Muscle layer of colon (tissue), 2 donors: ENCODE measurements at regions not wholly inside any gene's neighbourhood (a gene's known extent, or its start where the extent isn't known, plus 50 kb on each side); places are given as distances from the start of the nearest gene placed in this dataset.
"Not testable (repeated sequence)": the region's sequence is repeated elsewhere in the genome, so short reads cannot be mapped to it uniquely, and the experiment has no call there.

Experiments
- H3K27ac ChIP-seq: one replicate; pipeline ENCODE4 v1.7.0; 2013; ENCODE audit warnings: low read depth, mild to moderate bottlenecking, low read length, moderate library complexity
- H3K27me3 ChIP-seq, 2 donors: one replicate each; pipeline ENCODE4 v1.7.0; 2013; ENCODE audit warnings: low read length in 2 of 2, mild to moderate bottlenecking in 2 of 2; ENCODE audit not compliant: insufficient read depth in 2 of 2, control insufficient read depth in 1 of 2
- H3K36me3 ChIP-seq: one replicate; pipeline ENCODE4 v1.7.0; 2013; ENCODE audit warnings: mild to moderate bottlenecking, low read length; ENCODE audit not compliant: insufficient read depth
- H3K4me1 ChIP-seq: one replicate; pipeline ENCODE4 v1.7.0; 2013; ENCODE audit warnings: mild to moderate bottlenecking, low read length; ENCODE audit not compliant: insufficient read depth
- H3K4me3 ChIP-seq, 2 donors: one replicate each; pipeline ENCODE4 v1.7.0; 2013; ENCODE audit warnings: low read length in 2 of 2, low read depth in 1 of 2, mild to moderate bottlenecking in 1 of 2, moderate library complexity in 1 of 2
- H3K9ac ChIP-seq: one replicate; pipeline ENCODE4 v1.7.0; 2013; ENCODE audit warnings: low read length
- H3K9me3 ChIP-seq: one replicate; pipeline ENCODE4 v1.7.0; 2013; ENCODE audit warnings: mild to moderate bottlenecking, low read length
- donor health status: abdominal sarcoma.
- donor health status: Adenocarcinoma of cecum.

GRCh38 chr1:96562094-96562493 is 159.5 kb upstream of the PTBP2 start:
- no peaks in the 10 kb centered on the region for H3K36me3 ChIP-seq
- peaks cover 20% of the 10 kb centered on the region for H3K4me1 ChIP-seq
- no peak overlapping the region for H3K9ac ChIP-seq
- H3K4me3 ChIP-seq: no peak overlapping the region
- H3K27ac ChIP-seq: no peak overlapping the region
- no peaks in the 10 kb centered on the region for H3K27me3 ChIP-seq
- H3K9me3 ChIP-seq: no peaks in the 10 kb centered on the region

- H3K27me3 ChIP-seq, H3K27ac ChIP-seq, H3K9me3 ChIP-seq, H3K4me3 ChIP-seq, H3K36me3 ChIP-seq, H3K9ac ChIP-seq: not testable (repeated sequence)
- peaks cover 15% of the 10 kb centered on the region for H3K4me1 ChIP-seq
Measured at GRCh38 chr1:96564401-96564800, 157.2 kb upstream of the PTBP2 start.

GRCh38 chr1:96565546-96565945 is 156.0 kb upstream of the PTBP2 start:
- peaks cover 5% of the 10 kb centered on the region for H3K4me1 ChIP-seq
- no peaks in the 10 kb centered on the region for H3K9me3 ChIP-seq
- no peaks in the 10 kb centered on the region for H3K36me3 ChIP-seq
- no peak overlapping the region for H3K4me3 ChIP-seq
- H3K9ac ChIP-seq: no peak overlapping the region
- H3K27me3 ChIP-seq: no peaks in the 10 kb centered on the region
- no peak overlapping the region for H3K27ac ChIP-seq

GRCh38 chr1:96568639-96569038 is 152.9 kb upstream of the PTBP2 start:
- Histone ChIP-seq H3K27me3 (no peaks in the 10 kb centered on the region), H3K9me3 (no peaks in the 10 kb centered on the region), H3K4me1 (peaks cover 5% of the 10 kb centered on the region), H3K4me3 (no peak overlapping the region), H3K36me3 (no peaks in the 10 kb centered on the region), H3K27ac (no peak overlapping the region), H3K9ac (no peak overlapping the region)

GRCh38 chr1:96569288-96569687 is 152.3 kb upstream of the PTBP2 start:
- Histone ChIP-seq H3K4me3 (no peak overlapping the region), H3K27ac (no peak overlapping the region)

GRCh38 chr1:96579636-96580035 is 141.9 kb upstream of the PTBP2 start:
- no peaks in the 10 kb centered on the region for H3K27me3 ChIP-seq
- H3K9me3 ChIP-seq: no peaks in the 10 kb centered on the region
- H3K4me1 ChIP-seq: peaks cover 18% of the 10 kb centered on the region
- no peaks in the 10 kb centered on the region for H3K36me3 ChIP-seq
- no peak overlapping the region for H3K4me3 ChIP-seq
- no peak overlapping the region for H3K27ac ChIP-seq
- no peak overlapping the region for H3K9ac ChIP-seq

More at GRCh38 chr1:96569288-96569687, 152.3 kb upstream of the PTBP2 start:
- no peak overlapping the region for H3K9ac ChIP-seq
- peaks cover 5% of the 10 kb centered on the region for H3K4me1 ChIP-seq
- no peaks in the 10 kb centered on the region for H3K9me3 ChIP-seq
- no peaks in the 10 kb centered on the region for H3K27me3 ChIP-seq
- H3K36me3 ChIP-seq: no peaks in the 10 kb centered on the region

- Histone ChIP-seq H3K9me3 (no peaks in the 10 kb centered on the region), H3K9ac (no peak overlapping the region), H3K4me3 (peak overlapping the region in 1 of 2 donors; percentile 10), H3K4me1 (peaks cover 18% of the 10 kb centered on the region), H3K36me3 (no peaks in the 10 kb centered on the region), H3K27me3 (no peaks in the 10 kb centered on the region), H3K27ac (peak overlapping the region; percentile 8)
Measured at GRCh38 chr1:96580920-96581319, 140.7 kb upstream of the PTBP2 start.

GRCh38 chr1:96581772-96582171 is 139.8 kb upstream of the PTBP2 start:
- H3K9ac ChIP-seq: no peak overlapping the region
- H3K27ac ChIP-seq: peak overlapping the region; percentile 45
- H3K4me3 ChIP-seq: peak overlapping the region in 1 of 2 donors; percentile 32
- no peaks in the 10 kb centered on the region for H3K27me3 ChIP-seq
- peaks cover 18% of the 10 kb centered on the region for H3K4me1 ChIP-seq
- no peaks in the 10 kb centered on the region for H3K9me3 ChIP-seq
- H3K36me3 ChIP-seq: no peaks in the 10 kb centered on the region

GRCh38 chr1:96583903-96584302 is 137.7 kb upstream of the PTBP2 start:
- Histone ChIP-seq H3K4me3 (no peak overlapping the region), H3K4me1 (peaks cover 28% of the 10 kb centered on the region), H3K9me3 (no peaks in the 10 kb centered on the region), H3K9ac (no peak overlapping the region), H3K27ac (no peak overlapping the region), H3K36me3 (no peaks in the 10 kb centered on the region), H3K27me3 (no peaks in the 10 kb centered on the region)

- peaks cover 11% of the 10 kb centered on the region for H3K4me1 ChIP-seq
- H3K27me3 ChIP-seq: no peaks in the 10 kb centered on the region
- no peaks in the 10 kb centered on the region for H3K36me3 ChIP-seq
- no peak overlapping the region for H3K27ac ChIP-seq
- H3K9ac ChIP-seq: no peak overlapping the region
- no peak overlapping the region for H3K4me3 ChIP-seq
- H3K9me3 ChIP-seq: no peaks in the 10 kb centered on the region
Measured at GRCh38 chr1:96587222-96587621, 134.4 kb upstream of the PTBP2 start.

- no peak overlapping the region for H3K27ac ChIP-seq
- H3K4me1 ChIP-seq: peaks cover 11% of the 10 kb centered on the region
- H3K4me3 ChIP-seq: no peak overlapping the region
- no peaks in the 10 kb centered on the region for H3K9me3 ChIP-seq
- no peaks in the 10 kb centered on the region for H3K27me3 ChIP-seq
- H3K36me3 ChIP-seq: no peaks in the 10 kb centered on the region
- H3K9ac ChIP-seq: no peak overlapping the region
Measured at GRCh38 chr1:96588416-96588995, 133.1 kb upstream of the PTBP2 start.

- H3K9me3 ChIP-seq, H3K27ac ChIP-seq, H3K9ac ChIP-seq, H3K36me3 ChIP-seq, H3K27me3 ChIP-seq, H3K4me3 ChIP-seq: not testable (repeated sequence)
- peaks cover 27% of the 10 kb centered on the region for H3K4me1 ChIP-seq
Measured at GRCh38 chr1:96595530-96595929, 126.1 kb upstream of the PTBP2 start.
